ENCODE measurements at regions not wholly inside any gene's neighbourhood (a gene's known extent, or its start where the extent isn't known, plus 50 kb on each side); places are given as distances from the start of the nearest gene placed in this dataset.

DNA sequence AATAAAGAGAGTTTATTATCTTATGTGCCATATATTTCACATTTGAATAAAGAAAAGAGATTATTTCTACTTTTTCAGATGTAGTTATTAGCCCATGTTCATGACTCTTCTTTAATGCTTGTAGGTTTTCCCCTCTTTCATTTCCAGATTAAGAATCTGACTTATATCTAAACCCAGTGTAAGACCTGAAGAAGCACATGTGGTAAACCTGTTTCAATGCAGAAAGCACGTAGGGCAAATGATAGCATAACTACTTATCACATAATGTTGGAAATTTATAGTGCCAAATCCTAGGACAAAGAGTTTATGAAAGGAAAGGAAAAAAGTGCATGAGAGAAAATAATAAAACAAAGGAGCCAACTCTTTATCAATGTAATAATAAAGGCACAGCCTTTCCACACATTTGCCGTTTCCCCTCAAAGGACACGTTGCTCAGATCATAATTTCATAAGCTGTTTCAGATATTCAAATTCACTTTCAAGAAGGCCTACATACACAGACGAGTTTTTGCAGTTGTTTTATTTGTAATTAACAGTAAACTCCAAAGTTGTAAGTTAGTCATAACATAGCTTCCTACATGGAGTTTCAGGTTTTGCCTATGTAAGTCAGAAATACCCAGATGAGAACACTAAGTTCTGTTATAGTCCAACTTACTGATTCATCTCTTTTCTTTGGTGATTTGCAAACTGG is 88.8 kb upstream of the MDFIC start:
- no peak for TF ChIP-seq CTCF (IDR thresholded peaks at IDR 0.05)

DNA sequence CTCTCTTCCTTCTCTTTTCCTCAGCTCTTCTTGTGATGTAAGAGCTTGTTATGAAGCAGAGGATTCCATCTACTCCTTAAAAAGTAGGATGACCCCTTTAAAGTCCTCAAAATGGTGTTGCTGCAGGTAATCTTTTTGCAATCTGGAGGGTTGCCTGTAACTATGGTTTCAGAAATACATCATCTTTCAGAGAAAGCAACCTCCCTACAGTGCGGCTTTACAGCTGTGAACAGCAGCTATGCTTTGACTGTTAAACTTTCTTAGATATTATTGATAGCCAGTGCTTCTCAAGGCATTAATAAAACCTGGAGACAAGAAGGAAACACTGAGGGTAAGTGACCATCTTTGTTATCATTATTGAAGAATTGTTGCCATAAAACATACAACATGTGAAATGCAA is 86.6 kb upstream of the MDFIC start:
- no peak for ATAC-seq (ENCODE audit: insufficient number of reproducible peaks, low FRiP score, low read depth)
- Histone ChIP-seq H3K4me3 (no peak overlapping the region), H3K27me3 (replicated peaks; ENCODE audit: insufficient read depth) (no peaks in the 10 kb centered on the region), H3K4me1 (ENCODE audit: control insufficient read depth in 1 of 2, low read depth in 2 of 2) (peaks cover 4 to 6% of the 10 kb centered on the region in 2 donors), H3K9me3 (no peaks in the 10 kb centered on the region), H3K36me3 (no peaks in the 10 kb centered on the region), H3K27ac (no peak overlapping the region)
- DNase-seq (ENCODE audit: low spot score), result no peak
- no peak for TF ChIP-seq CTCF (IDR thresholded peaks at IDR 0.05)

More for the DNA sequence above, 88.8 kb upstream of the MDFIC start:
- H3K9me3 ChIP-seq, result no peaks in the 10 kb centered on the region
- ATAC-seq (ENCODE audit: insufficient number of reproducible peaks, low FRiP score, low read depth) (no peak), DNase-seq (ENCODE audit: low spot score) (no peak)
- H3K36me3 ChIP-seq, result no peaks in the 10 kb centered on the region
- no peak overlapping the region for H3K4me3 ChIP-seq
- H3K4me1 ChIP-seq (ENCODE audit: control insufficient read depth in 1 of 2, low read depth in 2 of 2), result peaks cover 4 to 6% of the 10 kb centered on the region in 2 donors
- no peak overlapping the region for H3K27ac ChIP-seq
- H3K27me3 ChIP-seq (replicated peaks; ENCODE audit: insufficient read depth), result no peaks in the 10 kb centered on the region

DNA sequence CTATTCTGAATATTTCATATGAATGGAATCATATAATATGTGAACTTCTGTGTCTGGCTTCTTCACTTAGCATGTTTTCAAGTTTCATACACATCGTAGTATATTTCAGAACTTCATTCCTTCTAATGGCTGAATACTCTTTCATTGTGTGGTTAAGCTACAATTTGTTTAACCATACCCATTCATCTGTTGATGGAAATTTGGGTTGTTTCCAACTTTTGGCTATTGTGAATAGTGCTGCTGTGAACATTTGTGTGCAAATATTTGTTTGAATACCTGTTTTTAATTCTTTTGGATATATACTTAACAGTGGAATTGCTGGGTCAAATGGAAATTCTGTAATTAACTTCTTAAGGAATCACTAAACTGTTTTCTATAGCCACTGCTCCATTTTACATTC is 86.0 kb upstream of the MDFIC start:
- Histone ChIP-seq H3K9me3 (no peaks in the 10 kb centered on the region), H3K4me1 (ENCODE audit: control insufficient read depth in 1 of 2, low read depth in 2 of 2) (peaks cover 4 to 6% of the 10 kb centered on the region in 2 donors), H3K27me3 (replicated peaks; ENCODE audit: insufficient read depth) (no peaks in the 10 kb centered on the region), H3K27ac (no peak overlapping the region), H3K4me3 (no peak overlapping the region), H3K36me3 (no peaks in the 10 kb centered on the region)
- no peak for TF ChIP-seq CTCF (IDR thresholded peaks at IDR 0.05)
- ATAC-seq (ENCODE audit: insufficient number of reproducible peaks, low FRiP score, low read depth) (no peak), DNase-seq (ENCODE audit: low spot score) (no peak)

GRCh38 chr7:114842551-114843065 is 79.3 kb upstream of the MDFIC start:
- H3K4me1 ChIP-seq (ENCODE audit: control insufficient read depth in 1 of 2, low read depth in 2 of 2), result no peaks in the 10 kb centered on the region
- no peaks in the 10 kb centered on the region for H3K9me3 ChIP-seq
- TF ChIP-seq CTCF (IDR thresholded peaks at IDR 0.05), result no peak
- H3K27me3 ChIP-seq (replicated peaks; ENCODE audit: insufficient read depth), result no peaks in the 10 kb centered on the region
- ATAC-seq (ENCODE audit: insufficient number of reproducible peaks, low FRiP score, low read depth) (no peak), DNase-seq (ENCODE audit: low spot score) (no peak)
- H3K36me3 ChIP-seq, result no peaks in the 10 kb centered on the region
- no peak overlapping the region for H3K4me3 ChIP-seq
- no peak overlapping the region for H3K27ac ChIP-seq

GRCh38 chr7:114843102-114843501 is 78.8 kb upstream of the MDFIC start:
- H3K27me3 ChIP-seq (replicated peaks; ENCODE audit: insufficient read depth), result no peaks in the 10 kb centered on the region
- H3K9me3 ChIP-seq, result no peaks in the 10 kb centered on the region
- no peak overlapping the region for H3K27ac ChIP-seq
- TF ChIP-seq CTCF (IDR thresholded peaks at IDR 0.05), result no peak
- no peak overlapping the region for H3K4me3 ChIP-seq
- no peaks in the 10 kb centered on the region for H3K36me3 ChIP-seq
- ATAC-seq (ENCODE audit: insufficient number of reproducible peaks, low FRiP score, low read depth) (no peak), DNase-seq (ENCODE audit: low spot score) (no peak)
- H3K4me1 ChIP-seq (ENCODE audit: control insufficient read depth in 1 of 2, low read depth in 2 of 2), result no peaks in the 10 kb centered on the region
